ENCODE measurements at regions not wholly inside any gene's neighbourhood (a gene's known extent, or its start where the extent isn't known, plus 50 kb on each side); places are given as distances from the start of the nearest gene placed in this dataset.

GRCh38 chr10:131452926-131453720, 141.6 kb upstream of the TCERG1L start:
- H3K4me3 ChIP-seq (ENCODE audit: low read depth, low read length) = no peak overlapping the region
- ChIA-PET POLR2A (no interaction called here), CTCF (no interaction called here)
- no peak for TF ChIP-seq CTCF (IDR thresholded peaks at IDR 0.05; ENCODE audit: insufficient read depth, low read length, missing control alignments)
- no peak for DNase-seq (ENCODE audit: low read depth, low spot score)

- ChIA-PET CTCF (no interaction called here), POLR2A (no interaction called here)
- DNase-seq (ENCODE audit: low read depth, low spot score) = no peak
- no peak for TF ChIP-seq CTCF (IDR thresholded peaks at IDR 0.05; ENCODE audit: insufficient read depth, low read length, missing control alignments)
- no peak overlapping the region for H3K4me3 ChIP-seq (ENCODE audit: low read depth, low read length)
Measured at GRCh38 chr10:131453721-131454634, 142.5 kb upstream of the TCERG1L start.

GRCh38 chr10:131456411-131456810, 144.9 kb upstream of the TCERG1L start:
- DNase-seq (ENCODE audit: low read depth, low spot score) = no peak
- ChIA-PET CTCF (no interaction called here), POLR2A (no interaction called here)
- H3K4me3 ChIP-seq (ENCODE audit: low read depth, low read length) = no peak overlapping the region
- no peak for TF ChIP-seq CTCF (IDR thresholded peaks at IDR 0.05; ENCODE audit: insufficient read depth, low read length, missing control alignments)

- TF ChIP-seq CTCF (IDR thresholded peaks at IDR 0.05; ENCODE audit: insufficient read depth, low read length, missing control alignments) = no peak
- ChIA-PET CTCF (no interaction called here), POLR2A (no interaction called here)
- no peak overlapping the region for H3K4me3 ChIP-seq (ENCODE audit: low read depth, low read length)
- no peak for DNase-seq (ENCODE audit: low read depth, low spot score)
Measured at GRCh38 chr10:131461093-131461492, 149.6 kb upstream of the TCERG1L start.

- DNase-seq (ENCODE audit: low read depth, low spot score) = no peak
- no peak for TF ChIP-seq CTCF (IDR thresholded peaks at IDR 0.05; ENCODE audit: insufficient read depth, low read length, missing control alignments)
- H3K4me3 ChIP-seq (ENCODE audit: low read depth, low read length) = no peak overlapping the region
- POLR2A ChIA-PET = no interaction called here
- CTCF ChIA-PET = no interaction called here
Measured at GRCh38 chr10:131464789-131465188, 153.3 kb upstream of the TCERG1L start.

- TF ChIP-seq CTCF (IDR thresholded peaks at IDR 0.05; ENCODE audit: insufficient read depth, low read length, missing control alignments) = no peak
- no peak overlapping the region for H3K4me3 ChIP-seq (ENCODE audit: low read depth, low read length)
- DNase-seq (ENCODE audit: low read depth, low spot score) = no peak
- CTCF ChIA-PET = no interaction called here
- POLR2A ChIA-PET = no interaction called here
Measured at GRCh38 chr10:131469551-131469950, 158.0 kb upstream of the TCERG1L start.
